ENCODE measurements at regions not wholly inside any gene's neighbourhood (a gene's known extent, or its start where the extent isn't known, plus 50 kb on each side); places are given as distances from the start of the nearest gene placed in this dataset.

DNA sequence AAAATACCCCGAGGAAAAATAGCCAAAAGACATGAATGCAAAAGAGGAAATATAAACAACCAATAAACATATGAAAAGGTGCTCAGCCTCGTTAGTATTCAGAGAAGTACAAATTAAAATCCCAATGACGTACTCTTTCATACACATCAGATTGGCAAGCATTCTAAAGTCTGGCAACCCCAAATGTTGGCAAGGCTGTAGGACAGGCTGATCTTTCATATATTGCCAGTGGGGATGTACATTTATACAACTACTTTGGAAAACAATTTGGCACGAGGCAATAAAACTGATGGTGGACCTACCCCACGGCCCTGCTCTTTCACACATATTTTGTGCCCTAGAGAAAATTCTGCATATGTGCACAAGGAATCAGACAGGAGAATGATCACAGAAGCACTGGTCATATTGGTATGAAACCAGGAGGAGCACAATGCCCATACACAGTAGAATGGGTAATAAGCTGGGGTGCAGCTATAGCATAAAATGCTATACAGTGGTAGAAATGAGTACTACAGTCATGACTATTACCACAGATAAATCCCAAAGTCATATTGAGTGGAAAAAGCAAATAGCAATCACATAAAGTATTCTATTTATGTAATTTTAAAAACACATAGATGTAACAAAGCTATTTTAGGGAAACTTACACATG, 176.0 kb upstream of the SLC24A5 start:
- no peaks in the 10 kb centered on the region for H3K36me3 ChIP-seq (ENCODE audit: insufficient read depth, low read length)
- TF ChIP-seq RAD21 (conservative IDR thresholded peaks at IDR 0.05) (no peak), TAF1 (IDR thresholded peaks at IDR 0.05; ENCODE audit: low read depth) (no peak), EP300 (conservative IDR thresholded peaks at IDR 0.05; ENCODE audit: poor library complexity, severe bottlenecking) (no peak), MXI1 (conservative IDR thresholded peaks at IDR 0.05; ENCODE audit: poor library complexity, severe bottlenecking) (no peak), POLR2AphosphoS5 (IDR thresholded peaks at IDR 0.05) (no peak), SMC3 (conservative IDR thresholded peaks at IDR 0.05; ENCODE audit: poor library complexity) (no peak), EZH2 (IDR thresholded peaks at IDR 0.05; ENCODE audit: borderline replicate concordance, insufficient read depth, low read length, poor library complexity, severe bottlenecking) (no peak)
- TF ChIP-seq, protein P1, sequence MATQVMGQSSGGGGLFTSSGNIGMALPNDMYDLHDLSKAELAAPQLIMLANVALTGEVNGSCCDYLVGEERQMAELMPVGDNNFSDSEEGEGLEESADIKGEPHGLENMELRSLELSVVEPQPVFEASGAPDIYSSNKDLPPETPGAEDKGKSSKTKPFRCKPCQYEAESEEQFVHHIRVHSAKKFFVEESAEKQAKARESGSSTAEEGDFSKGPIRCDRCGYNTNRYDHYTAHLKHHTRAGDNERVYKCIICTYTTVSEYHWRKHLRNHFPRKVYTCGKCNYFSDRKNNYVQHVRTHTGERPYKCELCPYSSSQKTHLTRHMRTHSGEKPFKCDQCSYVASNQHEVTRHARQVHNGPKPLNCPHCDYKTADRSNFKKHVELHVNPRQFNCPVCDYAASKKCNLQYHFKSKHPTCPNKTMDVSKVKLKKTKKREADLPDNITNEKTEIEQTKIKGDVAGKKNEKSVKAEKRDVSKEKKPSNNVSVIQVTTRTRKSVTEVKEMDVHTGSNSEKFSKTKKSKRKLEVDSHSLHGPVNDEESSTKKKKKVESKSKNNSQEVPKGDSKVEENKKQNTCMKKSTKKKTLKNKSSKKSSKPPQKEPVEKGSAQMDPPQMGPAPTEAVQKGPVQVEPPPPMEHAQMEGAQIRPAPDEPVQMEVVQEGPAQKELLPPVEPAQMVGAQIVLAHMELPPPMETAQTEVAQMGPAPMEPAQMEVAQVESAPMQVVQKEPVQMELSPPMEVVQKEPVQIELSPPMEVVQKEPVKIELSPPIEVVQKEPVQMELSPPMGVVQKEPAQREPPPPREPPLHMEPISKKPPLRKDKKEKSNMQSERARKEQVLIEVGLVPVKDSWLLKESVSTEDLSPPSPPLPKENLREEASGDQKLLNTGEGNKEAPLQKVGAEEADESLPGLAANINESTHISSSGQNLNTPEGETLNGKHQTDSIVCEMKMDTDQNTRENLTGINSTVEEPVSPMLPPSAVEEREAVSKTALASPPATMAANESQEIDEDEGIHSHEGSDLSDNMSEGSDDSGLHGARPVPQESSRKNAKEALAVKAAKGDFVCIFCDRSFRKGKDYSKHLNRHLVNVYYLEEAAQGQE (IDR thresholded peaks at IDR 0.05; ENCODE audit: borderline replicate concordance) = no peak
- TF ChIP-seq, protein P2, sequence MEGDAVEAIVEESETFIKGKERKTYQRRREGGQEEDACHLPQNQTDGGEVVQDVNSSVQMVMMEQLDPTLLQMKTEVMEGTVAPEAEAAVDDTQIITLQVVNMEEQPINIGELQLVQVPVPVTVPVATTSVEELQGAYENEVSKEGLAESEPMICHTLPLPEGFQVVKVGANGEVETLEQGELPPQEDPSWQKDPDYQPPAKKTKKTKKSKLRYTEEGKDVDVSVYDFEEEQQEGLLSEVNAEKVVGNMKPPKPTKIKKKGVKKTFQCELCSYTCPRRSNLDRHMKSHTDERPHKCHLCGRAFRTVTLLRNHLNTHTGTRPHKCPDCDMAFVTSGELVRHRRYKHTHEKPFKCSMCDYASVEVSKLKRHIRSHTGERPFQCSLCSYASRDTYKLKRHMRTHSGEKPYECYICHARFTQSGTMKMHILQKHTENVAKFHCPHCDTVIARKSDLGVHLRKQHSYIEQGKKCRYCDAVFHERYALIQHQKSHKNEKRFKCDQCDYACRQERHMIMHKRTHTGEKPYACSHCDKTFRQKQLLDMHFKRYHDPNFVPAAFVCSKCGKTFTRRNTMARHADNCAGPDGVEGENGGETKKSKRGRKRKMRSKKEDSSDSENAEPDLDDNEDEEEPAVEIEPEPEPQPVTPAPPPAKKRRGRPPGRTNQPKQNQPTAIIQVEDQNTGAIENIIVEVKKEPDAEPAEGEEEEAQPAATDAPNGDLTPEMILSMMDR (IDR thresholded peaks at IDR 0.05; ENCODE audit: poor library complexity, severe bottlenecking) = no peak
- H3K9me2 ChIP-seq (ENCODE audit: insufficient read depth, low read length) = no peaks in the 10 kb centered on the region
- H2AFZ ChIP-seq (ENCODE audit: low read depth, low read length) = no peak overlapping the region
- H4K20me1 ChIP-seq (ENCODE audit: insufficient read depth) = no peaks in the 10 kb centered on the region
- no peaks in the 10 kb centered on the region for H3K27me3 ChIP-seq (ENCODE audit: insufficient read depth, low read depth, low read length)
- no peak overlapping the region for H3K9ac ChIP-seq (ENCODE audit: low read length)
- no peaks in the 10 kb centered on the region for H3F3A ChIP-seq (ENCODE audit: insufficient read depth, low read length, poor library complexity, severe bottlenecking)
- no peaks in the 10 kb centered on the region for H3K79me2 ChIP-seq (replicated peaks; ENCODE audit: insufficient read depth, low read length)
- H3K27ac ChIP-seq (ENCODE audit: low read length) = no peak overlapping the region
- no peak overlapping the region for H3K4me3 ChIP-seq (ENCODE audit: low read length)
- H3K4me2 ChIP-seq (ENCODE audit: low read length) = no peak overlapping the region
- no peaks in the 10 kb centered on the region for H3K9me3 ChIP-seq (ENCODE audit: low read length)

DNA sequence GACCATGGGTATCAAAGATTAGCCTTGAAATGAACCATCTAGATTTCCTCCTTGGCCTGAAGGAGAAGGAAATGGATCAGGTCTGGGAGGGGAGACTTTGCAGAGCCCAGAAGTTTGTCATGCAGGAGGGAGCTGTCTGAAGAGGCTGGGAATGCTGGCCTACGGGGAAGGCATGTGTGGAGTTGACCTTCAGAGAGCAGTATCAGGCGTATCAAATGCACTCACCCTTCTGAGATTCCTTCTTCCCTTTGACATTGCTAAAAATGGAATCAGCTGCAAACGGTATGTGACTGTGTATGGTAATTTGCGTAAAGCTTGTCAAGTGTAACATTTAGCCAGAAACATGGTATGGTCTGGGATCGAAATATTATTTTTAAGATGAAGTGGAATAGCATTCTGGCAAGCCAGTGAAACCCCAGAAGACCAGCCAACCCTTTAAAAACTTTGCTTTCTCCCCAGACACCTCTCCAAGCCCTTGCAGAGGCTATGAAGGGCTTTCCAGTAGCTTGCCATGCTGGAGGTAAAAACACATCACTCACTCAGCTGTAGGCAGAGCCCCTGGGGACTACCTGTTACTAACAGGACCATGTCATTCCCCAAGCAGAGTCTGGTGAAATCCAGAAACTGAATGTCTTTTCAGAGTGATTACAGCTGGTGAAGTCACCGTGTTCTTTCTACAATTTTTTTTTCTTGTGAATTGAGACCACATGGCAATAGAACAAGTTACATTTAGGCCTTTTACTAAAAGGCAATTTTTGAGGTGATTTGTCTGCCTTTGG, 174.7 kb upstream of the SLC24A5 start:
- H3K9me2 ChIP-seq (ENCODE audit: insufficient read depth, low read length) = no peaks in the 10 kb centered on the region
- H3K36me3 ChIP-seq (ENCODE audit: insufficient read depth, low read length) = no peaks in the 10 kb centered on the region
- H3K79me2 ChIP-seq (replicated peaks; ENCODE audit: insufficient read depth, low read length) = no peaks in the 10 kb centered on the region
- H3K4me3 ChIP-seq (ENCODE audit: low read length) = peak overlapping the region; percentile 25
- H3K27ac ChIP-seq (ENCODE audit: low read length) = peak overlapping the region; percentile 35
- no peaks in the 10 kb centered on the region for H3F3A ChIP-seq (ENCODE audit: insufficient read depth, low read length, poor library complexity, severe bottlenecking)
- TF ChIP-seq EP300 (conservative IDR thresholded peaks at IDR 0.05; ENCODE audit: poor library complexity, severe bottlenecking) (peak; percentile 62), TAF1 (IDR thresholded peaks at IDR 0.05; ENCODE audit: low read depth) (no peak), POLR2AphosphoS5 (IDR thresholded peaks at IDR 0.05) (peak; percentile 63), RAD21 (conservative IDR thresholded peaks at IDR 0.05) (no peak)
- TF ChIP-seq, protein P2 (IDR thresholded peaks at IDR 0.05; ENCODE audit: poor library complexity, severe bottlenecking) = no peak
- no peaks in the 10 kb centered on the region for H3K27me3 ChIP-seq (ENCODE audit: insufficient read depth, low read depth, low read length)
- H3K9me3 ChIP-seq (ENCODE audit: low read length) = no peaks in the 10 kb centered on the region
- H3K9ac ChIP-seq (ENCODE audit: low read length) = no peak overlapping the region
- no peaks in the 10 kb centered on the region for H4K20me1 ChIP-seq (ENCODE audit: insufficient read depth)
- H2AFZ ChIP-seq (ENCODE audit: low read depth, low read length) = no peak overlapping the region
- H3K4me2 ChIP-seq (ENCODE audit: low read length) = peak overlapping the region; percentile 9
